GM18873 (cell line): ENCODE measurements at regions not wholly inside any gene's neighbourhood (a gene's known extent, or its start where the extent isn't known, plus 50 kb on each side); places are given as distances from the start of the nearest gene placed in this dataset.
"Not testable (repeated sequence)": the region's sequence is repeated elsewhere in the genome, so short reads cannot be mapped to it uniquely, and the experiment has no call there.

ENCODE experiments used
- ATAC-seq: cut with Tn5 transposase; IDR thresholded peaks from one replicate; pipeline ENCODE4 v1.9.1; 2021; ENCODE audit warnings: mild to moderate bottlenecking, moderate library complexity, moderate number of reproducible peaks; ENCODE audit not compliant: unreplicated experiment, low FRiP score

DNA sequence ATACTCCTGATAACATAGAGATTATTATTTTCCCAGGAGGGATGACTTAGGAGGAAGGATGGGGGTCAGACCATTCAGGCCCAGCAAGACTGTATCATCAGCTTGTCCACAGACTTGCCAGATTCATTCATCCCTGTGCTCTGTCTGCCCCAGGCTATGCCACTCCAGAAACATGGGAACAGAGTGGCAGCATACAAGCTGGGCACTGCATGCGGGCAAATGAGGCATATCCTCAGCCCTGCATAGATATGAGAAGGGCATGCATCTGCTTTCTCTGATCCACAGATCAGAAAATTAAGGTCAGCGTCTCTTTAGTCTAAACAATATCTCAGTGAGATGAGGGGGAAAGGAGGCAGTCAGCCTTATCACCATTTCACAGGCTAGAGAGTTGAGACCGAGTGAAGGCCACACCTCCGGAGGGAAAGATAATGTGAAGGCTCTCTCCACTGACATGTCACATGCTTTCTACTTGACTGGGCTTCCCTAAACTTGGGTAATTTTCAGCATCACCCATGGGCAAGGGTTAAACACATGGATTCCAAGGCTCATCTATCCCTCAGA is 140.5 kb downstream of the TFAP2B start:
- ATAC-seq: no peak

- ATAC-seq: no peak
These were observed 142.9 kb downstream of the TFAP2B start for GRCh38 chr6:50961611-50962010.

GRCh38 chr6:50962213-50962759 is 143.6 kb downstream of the TFAP2B start:
- ATAC-seq: no peak

DNA sequence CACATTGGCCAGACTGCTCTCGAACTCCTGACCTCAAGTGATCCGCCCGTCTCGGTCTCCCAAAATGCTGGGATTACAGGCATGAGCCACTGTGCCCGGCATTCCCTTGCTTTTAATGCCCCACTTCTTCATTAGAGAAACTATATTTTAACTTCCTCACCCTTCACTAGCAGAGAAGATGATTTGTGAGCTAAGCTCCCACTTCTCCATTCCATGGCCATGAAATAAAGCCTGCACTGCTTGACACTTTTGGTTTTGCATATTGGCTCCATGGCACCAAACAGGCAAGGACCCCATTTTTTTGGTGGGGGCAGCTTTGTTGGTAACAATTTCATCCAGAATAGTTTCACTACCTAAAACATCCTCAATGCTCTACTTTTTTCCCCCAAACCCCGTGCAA is 145.3 kb downstream of the TFAP2B start:
- ATAC-seq: no peak

- ATAC-seq: no peak
These were observed 146.8 kb downstream of the TFAP2B start for GRCh38 chr6:50965495-50965894.

- ATAC-seq: peak; percentile 85
These were observed 147.9 kb downstream of the TFAP2B start for GRCh38 chr6:50966532-50966931.

GRCh38 chr6:50966986-50967385 is 148.3 kb downstream of the TFAP2B start:
- no peak for ATAC-seq

DNA sequence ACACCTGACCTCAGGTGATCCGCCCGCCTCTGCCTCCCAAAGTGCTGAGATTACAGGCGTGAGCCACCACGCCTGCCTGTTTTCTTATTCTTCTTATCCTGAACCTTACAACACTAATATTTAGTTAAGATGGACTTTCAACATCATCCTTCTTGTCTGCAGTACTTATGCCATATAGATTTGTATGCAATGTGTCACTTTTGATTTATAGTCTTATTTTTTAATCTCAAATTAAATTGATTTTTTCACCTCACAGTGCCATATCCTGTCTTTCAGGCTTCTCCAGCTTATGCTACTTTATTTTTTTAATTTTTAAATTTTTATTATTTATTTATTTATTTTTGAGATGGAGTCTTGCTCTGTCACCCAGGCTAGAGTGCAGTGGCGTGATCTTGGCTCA is 149.6 kb downstream of the TFAP2B start:
- ATAC-seq: not testable (repeated sequence)

DNA sequence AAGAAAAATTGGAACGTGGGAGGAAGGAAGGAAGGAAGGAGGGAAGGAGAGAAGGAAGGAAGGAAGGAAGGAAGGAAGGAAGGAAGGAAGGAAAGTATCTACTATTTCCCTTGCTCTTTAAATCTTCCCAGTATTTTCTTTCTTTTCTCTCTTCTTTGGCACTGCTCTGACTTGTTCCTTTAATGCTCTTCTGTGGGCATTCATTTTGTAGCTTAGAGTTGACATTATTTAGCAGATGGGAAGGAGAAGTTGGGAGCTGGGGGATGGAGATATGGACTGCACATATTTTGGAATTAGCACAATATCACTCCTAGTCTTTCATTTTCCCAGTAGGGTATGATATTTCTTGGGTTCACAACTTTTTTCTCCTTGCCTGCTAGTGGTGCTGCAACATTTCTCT is 152.2 kb downstream of the TFAP2B start:
- no peak for ATAC-seq

DNA sequence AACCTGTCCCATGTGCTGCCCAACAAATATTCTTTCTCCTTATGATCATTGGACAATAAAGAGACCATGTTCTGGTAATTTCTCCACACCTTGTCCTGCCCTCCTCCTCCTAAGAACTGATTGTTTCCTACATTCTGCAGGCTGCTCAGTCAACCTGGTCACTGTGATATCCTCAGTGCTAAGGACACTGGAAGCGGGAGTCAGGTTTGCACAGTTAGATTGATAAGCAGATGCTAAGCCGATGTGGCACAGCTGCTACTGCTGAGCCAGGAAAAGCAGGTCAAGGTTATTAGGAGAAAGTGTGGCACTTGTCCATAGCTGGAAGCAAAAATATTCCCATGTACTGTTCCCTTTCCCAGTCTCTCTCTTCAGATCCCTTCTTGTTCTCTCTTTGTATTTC is 154.8 kb downstream of the TFAP2B start:
- ATAC-seq: no peak

GRCh38 chr6:50974319-50974718 is 155.6 kb downstream of the TFAP2B start:
- ATAC-seq: no peak

GRCh38 chr6:50975216-50975615 is 156.5 kb downstream of the TFAP2B start:
- ATAC-seq: no peak

- ATAC-seq: no peak
These were observed 158.2 kb downstream of the TFAP2B start for GRCh38 chr6:50976907-50977306.

GRCh38 chr6:50977796-50978195 is 159.1 kb downstream of the TFAP2B start:
- no peak for ATAC-seq

- no peak for ATAC-seq
These were observed 159.9 kb downstream of the TFAP2B start for GRCh38 chr6:50978380-50979170.

- no peak for ATAC-seq
These were observed 160.5 kb downstream of the TFAP2B start for GRCh38 chr6:50979171-50979525.

DNA sequence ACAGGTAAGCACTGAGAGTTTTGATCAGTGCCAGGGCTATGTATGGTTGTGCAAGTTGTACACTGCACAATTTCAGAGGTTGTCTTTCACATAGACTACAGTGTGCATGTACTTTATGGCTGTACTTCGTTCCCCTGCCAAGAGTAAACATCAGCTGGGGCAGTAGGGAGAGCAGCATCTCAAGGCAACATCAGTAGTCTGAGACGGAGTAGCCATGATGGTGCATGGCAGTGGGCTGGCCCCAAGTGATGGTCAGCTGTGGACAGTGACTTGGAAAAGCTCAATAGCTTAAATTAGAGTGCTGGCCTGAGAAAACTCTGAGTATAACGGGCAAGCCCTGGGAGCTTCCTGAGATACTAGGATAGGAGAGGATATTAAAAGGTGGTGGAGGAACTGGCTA is 165.5 kb downstream of the TFAP2B start:
- ATAC-seq: no peak

DNA sequence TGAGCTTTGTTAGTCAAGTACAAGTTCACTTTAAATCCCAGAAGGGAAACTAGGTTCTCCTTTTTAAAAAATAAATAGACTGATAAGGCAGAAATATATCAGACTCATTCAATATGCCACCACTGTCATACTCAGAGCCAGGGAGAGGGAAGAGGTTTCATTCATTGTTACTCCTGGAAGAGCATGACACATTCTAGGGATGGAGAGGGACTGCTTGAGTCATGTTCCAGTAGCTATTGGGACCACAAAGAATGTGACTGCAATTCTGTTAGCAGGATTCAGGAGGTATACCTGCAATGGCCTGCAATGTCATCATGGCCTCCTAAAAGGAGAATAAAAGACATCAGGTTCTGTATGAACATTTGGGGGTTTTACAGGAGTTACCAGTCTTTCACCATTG is 167.6 kb downstream of the TFAP2B start:
- ATAC-seq: no peak

GRCh38 chr6:50989123-50989522 is 170.5 kb downstream of the TFAP2B start:
- ATAC-seq: no peak

DNA sequence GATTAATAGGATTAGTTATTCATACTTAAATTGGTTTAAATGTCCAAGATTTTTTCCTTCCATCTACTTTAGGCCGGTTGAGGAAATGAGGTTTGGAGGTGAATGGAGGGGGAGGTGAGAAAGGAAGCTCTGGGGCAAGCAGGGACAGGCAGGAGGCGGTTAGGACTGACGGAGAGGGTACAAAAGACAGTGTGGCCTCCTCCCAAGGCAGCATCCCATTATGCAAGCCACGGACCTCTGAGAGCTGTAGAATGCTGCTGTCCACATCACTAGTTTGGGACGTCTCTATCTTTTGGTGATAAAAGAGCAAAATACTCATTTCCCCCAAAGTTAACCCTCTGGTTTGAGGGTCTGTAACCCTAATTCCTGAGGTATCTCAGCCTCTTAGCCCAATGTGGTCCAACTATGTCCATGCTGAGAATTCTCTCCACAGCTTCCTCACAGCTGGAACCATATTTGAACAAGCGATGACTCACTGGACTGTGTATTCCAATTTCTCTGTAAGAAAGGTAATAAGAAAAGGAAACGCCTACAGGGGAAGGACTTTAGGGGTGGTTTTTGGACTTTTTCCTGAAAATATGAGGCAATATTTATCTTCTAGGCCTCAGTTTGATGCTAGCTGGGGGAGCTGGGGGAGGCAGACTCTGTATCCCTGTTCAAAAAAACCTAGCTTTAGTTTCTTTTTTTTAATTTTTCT is 172.2 kb downstream of the TFAP2B start:
- no peak for ATAC-seq

DNA sequence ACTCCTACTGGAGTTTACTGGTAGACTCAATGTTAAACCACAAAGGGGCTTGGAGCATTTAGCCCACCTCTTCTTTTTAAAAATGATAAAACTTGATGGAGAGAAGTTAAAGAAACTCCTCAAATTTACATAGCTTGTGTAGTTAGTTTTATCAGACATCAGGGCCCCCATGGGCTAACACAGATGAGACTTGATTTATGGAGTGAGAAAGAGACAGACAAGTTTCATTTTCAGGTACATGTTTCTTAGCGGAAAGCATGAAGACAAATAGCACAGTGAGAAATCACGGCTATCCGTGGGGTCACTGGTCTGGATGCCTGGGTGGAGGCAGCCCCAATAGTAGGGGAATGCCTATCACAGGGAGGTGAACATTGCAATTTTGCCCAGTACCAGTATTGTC is 173.6 kb downstream of the TFAP2B start:
- no peak for ATAC-seq
